Keratinocyte (primary cell): ENCODE measurements at regions not wholly inside any gene's neighbourhood (a gene's known extent, or its start where the extent isn't known, plus 50 kb on each side); places are given as distances from the start of the nearest gene placed in this dataset.

Experiments
- DNase-seq: peaks from one replicate; pipeline ENCODE4 v3.0.0-alpha.2; 2011; ENCODE audit warnings: low read depth, missing footprints, low spot score
- FAIRE-seq: peaks from 2 replicates; lab custom pipeline; 2011; peaks lifted over from hg19 to GRCh38; lab: Jason Lieb, UNC
- H2AFZ ChIP-seq: 2 replicates; pipeline ENCODE4 v1.6.0; 2012; ENCODE audit warnings: low read length, control low read depth, inconsistent platforms; ENCODE audit not compliant: control insufficient read depth
- H3K27ac ChIP-seq: 2 replicates; pipeline ENCODE4 v1.5.1; 2011; ENCODE audit warnings: low read length; ENCODE audit not compliant: control insufficient read depth, insufficient read depth
- H3K27me3 ChIP-seq: 3 replicates; pipeline ENCODE4 v1.6.0; 2011; ENCODE audit warnings: low read length; ENCODE audit not compliant: control insufficient read depth, insufficient read depth; ENCODE audit errors: extremely low read depth
- H3K36me3 ChIP-seq, 2 experiments: 2 replicates in 1 of 2; 3 replicates in 1 of 2; pipeline ENCODE4 v1.5.1; 2011; ENCODE audit warnings: low read length in 2 of 2, mild to moderate bottlenecking in 1 of 2; ENCODE audit not compliant: control insufficient read depth in 2 of 2, insufficient read depth in 2 of 2; ENCODE audit errors: extremely low read depth in 1 of 2
- H3K4me1 ChIP-seq: 3 replicates; pipeline ENCODE4 v1.5.1; 2011; ENCODE audit warnings: low read length; ENCODE audit not compliant: control insufficient read depth, insufficient read depth; ENCODE audit errors: extremely low read depth
- H3K4me2 ChIP-seq: 3 replicates; pipeline ENCODE4 v1.6.0; 2011; ENCODE audit warnings: low read depth, low read length; ENCODE audit not compliant: control insufficient read depth, insufficient read depth; ENCODE audit errors: extremely low read depth
- H3K4me3 ChIP-seq, 3 experiments: fragments of 200-600 bp in 1 of 3; sonication (generic) in 1 of 3; 2 replicates in 2 of 3; 3 replicates in 1 of 3; pipeline ENCODE4 v1.5.1; 2011 to 2016; ENCODE audit warnings: low read length in 3 of 3, mild to moderate bottlenecking in 3 of 3, control low read depth in 2 of 3, inconsistent platforms in 1 of 3, low read depth in 1 of 3, mixed read lengths in 1 of 3, mixed run types in 1 of 3, moderate library complexity in 1 of 3; ENCODE audit not compliant: control insufficient read depth in 2 of 3, insufficient read depth in 2 of 3; ENCODE audit errors: extremely low read depth in 1 of 3
- H3K79me2 ChIP-seq: 2 replicates; pipeline ENCODE4 v1.6.0; 2012; ENCODE audit warnings: low read length; ENCODE audit not compliant: control insufficient read depth, insufficient read depth
- H3K9ac ChIP-seq: 3 replicates; pipeline ENCODE4 v1.6.0; 2011; ENCODE audit warnings: low read length; ENCODE audit not compliant: control insufficient read depth, insufficient read depth; ENCODE audit errors: extremely low read depth
- H3K9me1 ChIP-seq: 3 replicates; pipeline ENCODE4 v1.6.0; 2011; ENCODE audit warnings: low read length; ENCODE audit not compliant: control insufficient read depth, insufficient read depth; ENCODE audit errors: extremely low read depth
- H3K9me3 ChIP-seq: 2 replicates; pipeline ENCODE4 v1.5.1; 2012; ENCODE audit warnings: low read depth, low read length; ENCODE audit not compliant: control insufficient read depth
- H4K20me1 ChIP-seq: 3 replicates; pipeline ENCODE4 v1.6.0; 2011; ENCODE audit warnings: low read length; ENCODE audit not compliant: control insufficient read depth, insufficient read depth; ENCODE audit errors: extremely low read depth
- CTCF ChIP-seq, 3 experiments: IDR thresholded peaks in 1 of 3; conservative IDR thresholded peaks in 1 of 3; optimal IDR thresholded peaks in 1 of 3; 2 replicates in 2 of 3; 3 replicates in 1 of 3; pipeline versions ENCODE3 to v1.5.1; 2011; ENCODE audit warnings: low read length in 3 of 3, mild to moderate bottlenecking in 3 of 3, moderate library complexity in 2 of 3, control low read depth in 1 of 3, inconsistent platforms in 1 of 3; ENCODE audit not compliant: insufficient read depth in 2 of 3; ENCODE audit errors: extremely low read depth in 1 of 3
- EZH2 ChIP-seq: IDR thresholded peaks from one replicate; pipeline ENCODE4 v1.6.1; 2012; ENCODE audit warnings: inconsistent platforms, mild to moderate bottlenecking, low read length, moderate library complexity
- dilution Hi-C: fragments of 300-500 bp; cut with MboI; formaldehyde crosslinking; loops from one replicate; pipeline ENCODE4 v1.7.0; 2020; ENCODE audit warnings: low sequenced_read_pairs; ENCODE audit not compliant: extremely low pct_ligation_motif_present

GRCh38 chr6:8845690-8846089 lies 410.3 kb upstream of the SLC35B3 start:
- Histone ChIP-seq H3K9me1 (no peaks in the 10 kb centered on the region), H3K27me3 (no peaks in the 10 kb centered on the region), H2AFZ (no peak overlapping the region), H3K4me1 (no peaks in the 10 kb centered on the region), H3K27ac (no peak overlapping the region), H4K20me1 (no peaks in the 10 kb centered on the region), H3K79me2 (no peaks in the 10 kb centered on the region), H3K36me3 (no peaks in the 10 kb centered on the region), H3K9me3 (no peaks in the 10 kb centered on the region), H3K4me2 (no peak overlapping the region), H3K9ac (no peak overlapping the region), H3K4me3 (no peak overlapping the region)
- DNase-seq (no peak), FAIRE-seq (no peak)
- TF ChIP-seq CTCF (optimal IDR thresholded peaks at IDR 0.05 in 1 of 3, IDR thresholded peaks at IDR 0.05 in 1 of 3, conservative IDR thresholded peaks at IDR 0.05 in 1 of 3; ENCODE audit: extremely low read depth in 1 of 3, insufficient read depth in 2 of 3, low read length in 3 of 3) (no peak), EZH2 (no peak)
- dilution Hi-C loops: no loop called here

GRCh38 chr6:8844968-8845367 lies 409.6 kb upstream of the SLC35B3 start:
- Histone ChIP-seq H4K20me1 (no peaks in the 10 kb centered on the region), H3K9ac (no peak overlapping the region), H3K27ac (no peak overlapping the region), H3K79me2 (no peaks in the 10 kb centered on the region), H3K4me1 (no peaks in the 10 kb centered on the region), H3K9me1 (no peaks in the 10 kb centered on the region), H2AFZ (no peak overlapping the region), H3K4me3 (no peak overlapping the region), H3K27me3 (no peaks in the 10 kb centered on the region), H3K36me3 (no peaks in the 10 kb centered on the region), H3K4me2 (no peak overlapping the region), H3K9me3 (no peaks in the 10 kb centered on the region)
- DNase-seq: no peak
- FAIRE-seq: no peak
- TF ChIP-seq CTCF (optimal IDR thresholded peaks at IDR 0.05 in 1 of 3, IDR thresholded peaks at IDR 0.05 in 1 of 3, conservative IDR thresholded peaks at IDR 0.05 in 1 of 3; ENCODE audit: extremely low read depth in 1 of 3, insufficient read depth in 2 of 3, low read length in 3 of 3): no peak
- TF ChIP-seq EZH2: no peak
- dilution Hi-C loops: no loop called here
